Stimulated activated CD4-positive, alpha-beta T cell treated with anti-CD3 and anti-CD28 coated beads, Interleukin-12 subunit alpha, Interleukin-12 subunit beta, amount 100 ng/mL, for 24 hours (primary cell): ENCODE measurements at regions not wholly inside any gene's neighbourhood (a gene's known extent, or its start where the extent isn't known, plus 50 kb on each side); places are given as distances from the start of the nearest gene placed in this dataset.

Experiments used
- DNase-seq, 2 experiments: peaks; one replicate each; pipeline ENCODE4 v3.0.0-alpha.2; 2020; ENCODE audit warnings: low read depth in 2 of 2

GRCh38 chr13:85473144-85473543 lies 326.1 kb downstream of the SLITRK6 start:
- no peak for DNase-seq

- no peak for DNase-seq
These were observed 329.9 kb downstream of the SLITRK6 start for GRCh38 chr13:85469320-85469719.

GRCh38 chr13:85462792-85463425 lies 336.3 kb downstream of the SLITRK6 start:
- no peak for DNase-seq

- no peak for DNase-seq
These were observed 337.6 kb downstream of the SLITRK6 start for GRCh38 chr13:85461621-85462020.

- DNase-seq = no peak
These were observed 353.7 kb downstream of the SLITRK6 start for GRCh38 chr13:85445534-85445933.

- no peak for DNase-seq
These were observed 357.2 kb downstream of the SLITRK6 start for GRCh38 chr13:85441975-85442374.

- DNase-seq = no peak
These were observed 357.9 kb downstream of the SLITRK6 start for GRCh38 chr13:85441364-85441763.

GRCh38 chr13:85436029-85436428 lies 363.2 kb downstream of the SLITRK6 start:
- DNase-seq = no peak

- no peak for DNase-seq
These were observed 364.3 kb downstream of the SLITRK6 start for GRCh38 chr13:85434927-85435326.

- no peak for DNase-seq
These were observed 366.3 kb downstream of the SLITRK6 start for GRCh38 chr13:85432881-85433280.

- DNase-seq = no peak
These were observed 367.5 kb downstream of the SLITRK6 start for GRCh38 chr13:85431720-85432119.

- no peak for DNase-seq
These were observed 368.9 kb downstream of the SLITRK6 start for GRCh38 chr13:85430216-85430794.

- DNase-seq = no peak
These were observed 371.8 kb downstream of the SLITRK6 start for GRCh38 chr13:85427416-85427815.

GRCh38 chr13:85420136-85420535 lies 379.1 kb downstream of the SLITRK6 start:
- DNase-seq = no peak

- no peak for DNase-seq
These were observed 379.6 kb downstream of the SLITRK6 start for GRCh38 chr13:85419611-85420010.

GRCh38 chr13:85417807-85418206 lies 381.4 kb downstream of the SLITRK6 start:
- DNase-seq = no peak

- DNase-seq = no peak
These were observed 385.6 kb downstream of the SLITRK6 start for GRCh38 chr13:85413664-85414063.

- no peak for DNase-seq
These were observed 386.8 kb downstream of the SLITRK6 start for GRCh38 chr13:85412448-85412847.

- no peak for DNase-seq
These were observed 387.6 kb downstream of the SLITRK6 start for GRCh38 chr13:85411591-85411990.

GRCh38 chr13:85408415-85408814 lies 390.8 kb downstream of the SLITRK6 start:
- no peak for DNase-seq

- no peak for DNase-seq
These were observed 392.8 kb downstream of the SLITRK6 start for GRCh38 chr13:85406269-85406975.

- DNase-seq = no peak
These were observed 393.8 kb downstream of the SLITRK6 start for GRCh38 chr13:85405316-85405897.

GRCh38 chr13:85386424-85386823 lies 412.8 kb downstream of the SLITRK6 start:
- DNase-seq = no peak
